GM19397 (cell line): ENCODE measurements at regions not wholly inside any gene's neighbourhood (a gene's known extent, or its start where the extent isn't known, plus 50 kb on each side); places are given as distances from the start of the nearest gene placed in this dataset.
"Not testable (repeated sequence)": the region's sequence is repeated elsewhere in the genome, so short reads cannot be mapped to it uniquely, and the experiment has no call there.

Source experiments
- ATAC-seq: cut with Tn5 transposase; IDR thresholded peaks from one replicate; pipeline ENCODE4 v1.9.1; 2021; ENCODE audit warnings: mild to moderate bottlenecking, moderate library complexity; ENCODE audit not compliant: unreplicated experiment

GRCh38 chr1:157235307-157235706 is 97.1 kb upstream of the ETV3 start:
- no peak for ATAC-seq

DNA sequence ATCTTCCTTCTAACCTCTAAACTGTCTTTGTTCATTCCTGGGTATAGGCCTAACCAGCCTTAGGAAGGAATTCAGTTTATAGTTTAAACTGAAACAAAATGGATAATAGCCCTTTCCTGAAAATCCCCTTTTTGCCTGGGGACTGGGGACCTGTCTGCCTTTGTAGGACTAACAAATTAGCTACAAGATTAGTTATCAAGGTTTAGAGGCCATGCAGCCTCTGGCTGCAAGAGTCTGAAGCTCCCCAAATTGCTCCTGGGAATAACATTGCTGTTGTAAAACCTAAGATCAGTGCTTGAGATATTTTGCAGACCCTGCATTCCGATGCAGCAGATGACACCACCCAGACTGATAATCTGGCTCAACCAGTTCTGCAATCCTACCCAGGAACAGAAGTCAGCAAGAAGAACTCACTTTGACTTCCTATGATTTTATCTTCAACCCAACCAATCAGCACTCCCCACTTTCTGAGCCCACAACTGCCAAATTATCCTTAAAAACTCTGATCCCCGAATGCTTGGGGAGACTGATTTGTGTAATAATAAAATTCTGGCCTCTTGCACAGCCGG is 96.6 kb upstream of the ETV3 start:
- no peak for ATAC-seq

GRCh38 chr1:157233131-157233530 is 94.9 kb upstream of the ETV3 start:
- ATAC-seq: peak; percentile 73

DNA sequence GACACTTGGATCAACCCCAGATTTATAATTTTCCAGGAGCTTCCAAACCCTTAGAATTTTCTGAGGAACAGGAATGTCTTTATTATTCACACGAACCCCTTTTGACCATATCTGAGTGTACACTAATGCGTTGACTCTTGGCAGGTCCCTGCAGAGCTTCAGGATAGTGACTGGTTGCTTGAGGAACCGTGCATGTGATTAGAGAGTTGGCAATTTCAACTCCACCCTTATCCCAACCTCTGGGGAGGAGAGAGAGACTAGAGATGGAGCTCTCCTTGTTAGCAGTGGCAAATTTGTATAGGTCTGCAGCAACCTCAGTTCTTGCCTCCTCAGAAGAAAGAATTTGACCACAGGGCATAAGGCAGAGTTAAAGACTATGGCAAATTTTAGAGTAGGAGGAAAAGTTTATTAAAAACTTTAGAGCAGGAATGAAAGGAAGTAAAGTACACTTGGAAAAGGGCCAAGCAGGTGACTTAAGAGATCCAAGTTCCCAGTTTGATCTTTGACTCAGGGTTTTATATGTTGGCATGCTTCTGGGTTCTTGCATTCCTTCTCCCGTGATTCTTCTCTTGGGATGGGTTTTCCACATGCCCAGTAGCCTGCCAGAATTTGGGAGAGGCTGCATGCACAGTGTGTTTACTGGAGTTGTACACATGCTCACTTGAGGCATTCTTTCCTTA is 93.8 kb upstream of the ETV3 start:
- ATAC-seq: no peak

DNA sequence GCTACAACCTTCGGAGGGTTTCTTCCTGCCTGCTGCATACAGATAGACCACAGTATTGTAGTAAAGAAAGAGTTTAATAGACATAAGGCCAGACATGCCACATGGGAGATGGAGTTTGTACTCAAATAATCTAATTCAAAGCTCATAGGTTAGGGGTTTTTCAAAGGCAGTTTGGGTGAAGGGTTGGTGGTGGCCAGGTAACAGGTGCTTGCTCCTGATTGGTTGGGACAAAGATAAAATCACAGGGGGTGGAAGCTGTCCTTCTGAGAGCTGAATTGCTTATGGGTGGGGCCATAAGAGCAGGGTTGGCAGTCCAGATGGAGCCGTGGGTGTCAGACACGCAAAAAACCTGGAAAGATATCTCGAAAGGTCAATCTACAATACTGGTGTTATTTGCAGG is 92.3 kb upstream of the ETV3 start:
- no peak for ATAC-seq

- no peak for ATAC-seq
Observed at GRCh38 chr1:157227700-157228099, 89.5 kb upstream of the ETV3 start.

DNA sequence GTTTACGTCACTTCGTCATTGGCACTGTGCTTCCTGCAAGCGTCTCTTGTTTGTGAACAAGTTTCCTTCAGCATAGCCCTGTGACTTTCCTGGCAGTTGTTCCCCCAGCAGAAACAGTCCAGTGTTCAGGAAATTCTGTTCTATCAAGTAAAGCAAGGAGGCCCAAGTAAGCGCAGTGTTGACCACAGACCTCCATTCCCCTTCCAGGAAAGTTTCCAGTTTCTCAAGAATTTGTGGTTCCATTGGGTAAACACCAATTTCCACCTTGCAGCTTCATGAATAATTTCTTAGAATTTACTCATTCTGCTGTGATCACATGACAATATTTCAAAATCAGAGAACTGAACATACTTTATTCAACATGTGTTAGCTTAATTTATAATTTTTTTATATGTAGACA is 88.5 kb upstream of the ETV3 start:
- no peak for ATAC-seq

DNA sequence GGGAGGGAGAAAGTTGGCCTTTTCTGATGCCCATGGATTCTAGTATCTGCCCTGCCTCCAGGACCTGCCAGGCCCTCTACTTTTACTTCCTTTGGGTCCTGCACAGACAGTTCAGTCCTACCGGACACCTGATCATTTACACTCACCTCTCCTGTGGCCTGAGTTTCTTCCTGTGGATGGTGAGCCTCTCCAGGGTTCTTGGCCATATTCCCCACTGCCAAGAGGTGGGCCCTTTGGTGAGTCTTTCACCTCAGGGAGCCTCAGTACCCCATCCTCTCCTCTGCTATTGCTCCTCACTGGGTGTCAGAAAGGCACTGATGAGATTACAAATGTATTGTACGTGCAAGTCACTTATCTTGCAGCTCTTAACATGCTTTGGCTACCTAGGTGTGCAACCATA is 81.4 kb upstream of the ETV3 start:
- ATAC-seq: no peak

- no peak for ATAC-seq
Observed at GRCh38 chr1:157219182-157219581, 81.0 kb upstream of the ETV3 start.

DNA sequence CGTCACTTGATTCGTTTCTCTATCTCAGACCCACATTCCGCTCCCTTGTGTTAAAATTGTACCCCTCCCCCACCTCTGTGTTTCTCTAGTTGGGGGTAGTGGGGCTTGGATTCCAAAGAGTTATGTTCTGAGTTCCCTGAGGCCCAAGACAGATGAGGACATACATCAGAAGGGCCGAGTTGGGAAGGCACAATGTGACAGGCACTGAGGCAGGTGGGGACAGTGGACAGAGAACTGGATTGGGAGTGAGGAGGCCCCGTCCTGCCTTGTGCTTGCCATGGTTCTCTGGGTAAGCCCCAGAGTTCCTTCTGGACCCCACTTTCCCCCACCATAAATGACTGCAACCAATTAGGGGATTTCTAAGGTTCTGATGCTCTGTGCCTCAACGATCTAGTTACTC is 80.5 kb upstream of the ETV3 start:
- no peak for ATAC-seq

- ATAC-seq: no peak
Observed at GRCh38 chr1:157217486-157217885, 79.3 kb upstream of the ETV3 start.

DNA sequence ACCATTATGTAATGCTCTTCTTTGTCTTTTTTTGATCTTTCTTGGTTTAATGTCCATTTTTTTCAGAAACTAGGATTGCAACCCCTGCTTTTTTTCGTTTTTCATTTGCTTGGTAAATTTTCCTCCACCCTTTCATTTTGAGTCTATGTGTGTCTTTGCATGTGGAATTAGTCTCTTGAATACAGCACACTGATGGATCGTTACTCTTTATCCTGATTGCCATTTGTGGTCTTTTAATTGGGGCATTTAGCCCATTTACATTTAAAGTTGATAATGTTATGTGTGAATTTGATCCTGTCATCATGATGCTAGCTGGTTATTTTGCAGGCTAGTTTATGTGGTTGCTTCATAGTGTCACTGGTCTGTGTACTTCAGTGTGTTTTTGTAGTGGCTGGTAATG is 75.6 kb upstream of the ETV3 start:
- ATAC-seq: no peak

GRCh38 chr1:157209514-157209913 is 71.3 kb upstream of the ETV3 start:
- no peak for ATAC-seq

- ATAC-seq: not testable (repeated sequence)
Observed at GRCh38 chr1:157205982-157206381, 67.8 kb upstream of the ETV3 start.

- ATAC-seq: no peak
Observed at GRCh38 chr1:157203166-157203565, 65.0 kb upstream of the ETV3 start.

GRCh38 chr1:157202331-157202730 is 64.1 kb upstream of the ETV3 start:
- no peak for ATAC-seq

GRCh38 chr1:157201767-157202166 is 63.6 kb upstream of the ETV3 start:
- ATAC-seq: no peak

DNA sequence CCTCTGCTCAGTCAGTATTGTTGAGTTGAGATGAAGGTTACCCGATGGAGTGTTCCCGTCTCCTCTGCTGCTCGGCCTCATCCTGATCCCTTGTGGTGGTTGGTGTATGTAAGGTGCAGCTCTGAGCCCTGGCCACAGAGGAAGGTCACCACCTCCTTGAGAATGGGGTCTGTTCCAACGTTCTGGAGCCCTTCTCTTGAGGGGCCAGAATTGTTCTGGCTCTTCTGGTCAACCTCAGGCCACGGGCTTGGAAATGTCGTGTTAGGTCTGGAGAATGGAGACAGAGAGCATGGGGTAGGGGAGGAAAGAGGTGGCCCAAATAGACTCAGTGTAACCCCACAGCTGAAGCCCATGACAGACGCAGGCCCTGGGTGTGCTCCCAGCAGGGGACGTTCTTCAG is 62.3 kb upstream of the ETV3 start:
- ATAC-seq: no peak

DNA sequence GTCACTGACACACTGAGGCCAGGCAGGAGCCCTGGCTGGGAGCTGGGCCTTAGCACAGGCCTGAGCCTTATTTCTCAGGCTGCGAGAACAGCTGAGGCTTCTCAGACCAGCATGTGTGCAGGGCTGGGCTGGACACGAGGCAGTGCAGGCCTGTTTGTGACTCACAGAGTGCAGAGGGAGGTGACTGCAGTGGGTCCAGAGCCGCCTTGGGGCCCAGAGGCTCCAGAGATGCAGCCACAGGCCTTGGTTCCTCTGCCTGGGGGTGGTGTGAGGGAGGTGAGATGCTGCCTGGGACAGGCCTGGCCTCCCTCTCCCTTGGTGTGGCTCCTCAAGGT is 61.2 kb upstream of the ETV3 start:
- no peak for ATAC-seq

GRCh38 chr1:157198619-157199420 is 60.6 kb upstream of the ETV3 start:
- no peak for ATAC-seq

- no peak for ATAC-seq
Observed at GRCh38 chr1:157197906-157198435, 59.8 kb upstream of the ETV3 start.
